GM13976 (cell line): ENCODE measurements at regions not wholly inside any gene's neighbourhood (a gene's known extent, or its start where the extent isn't known, plus 50 kb on each side); places are given as distances from the start of the nearest gene placed in this dataset.

Source experiments
- DNase-seq: peaks from one replicate; pipeline ENCODE4 v3.0.0; 2012; ENCODE audit warnings: low spot score
- in situ Hi-C: fragments of 300-500 bp; cut with MboI; formaldehyde crosslinking; loops from one replicate; pipeline ENCODE4 v1.12.0; 2022; ENCODE audit warnings: low sequenced_read_pairs, mixed read lengths, inconsistent platforms; ENCODE audit not compliant: unreplicated experiment
- TF ChIP-seq, protein P1 (sequence below): IDR thresholded peaks from 2 replicates; pipeline ENCODE4 v1.5.1; 2012; ENCODE audit warnings: borderline replicate concordance, mild to moderate bottlenecking; ENCODE audit not compliant: insufficient read depth; ENCODE audit errors: extremely low read depth, missing control alignments, control extremely low read depth

GRCh38 chr6:44702292-44702691 is 314.8 kb downstream of the CDC5L start:
- in situ Hi-C loops, result no loop called here
- TF ChIP-seq, protein P1, sequence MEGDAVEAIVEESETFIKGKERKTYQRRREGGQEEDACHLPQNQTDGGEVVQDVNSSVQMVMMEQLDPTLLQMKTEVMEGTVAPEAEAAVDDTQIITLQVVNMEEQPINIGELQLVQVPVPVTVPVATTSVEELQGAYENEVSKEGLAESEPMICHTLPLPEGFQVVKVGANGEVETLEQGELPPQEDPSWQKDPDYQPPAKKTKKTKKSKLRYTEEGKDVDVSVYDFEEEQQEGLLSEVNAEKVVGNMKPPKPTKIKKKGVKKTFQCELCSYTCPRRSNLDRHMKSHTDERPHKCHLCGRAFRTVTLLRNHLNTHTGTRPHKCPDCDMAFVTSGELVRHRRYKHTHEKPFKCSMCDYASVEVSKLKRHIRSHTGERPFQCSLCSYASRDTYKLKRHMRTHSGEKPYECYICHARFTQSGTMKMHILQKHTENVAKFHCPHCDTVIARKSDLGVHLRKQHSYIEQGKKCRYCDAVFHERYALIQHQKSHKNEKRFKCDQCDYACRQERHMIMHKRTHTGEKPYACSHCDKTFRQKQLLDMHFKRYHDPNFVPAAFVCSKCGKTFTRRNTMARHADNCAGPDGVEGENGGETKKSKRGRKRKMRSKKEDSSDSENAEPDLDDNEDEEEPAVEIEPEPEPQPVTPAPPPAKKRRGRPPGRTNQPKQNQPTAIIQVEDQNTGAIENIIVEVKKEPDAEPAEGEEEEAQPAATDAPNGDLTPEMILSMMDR, result no peak
- DNase-seq, result no peak

DNA sequence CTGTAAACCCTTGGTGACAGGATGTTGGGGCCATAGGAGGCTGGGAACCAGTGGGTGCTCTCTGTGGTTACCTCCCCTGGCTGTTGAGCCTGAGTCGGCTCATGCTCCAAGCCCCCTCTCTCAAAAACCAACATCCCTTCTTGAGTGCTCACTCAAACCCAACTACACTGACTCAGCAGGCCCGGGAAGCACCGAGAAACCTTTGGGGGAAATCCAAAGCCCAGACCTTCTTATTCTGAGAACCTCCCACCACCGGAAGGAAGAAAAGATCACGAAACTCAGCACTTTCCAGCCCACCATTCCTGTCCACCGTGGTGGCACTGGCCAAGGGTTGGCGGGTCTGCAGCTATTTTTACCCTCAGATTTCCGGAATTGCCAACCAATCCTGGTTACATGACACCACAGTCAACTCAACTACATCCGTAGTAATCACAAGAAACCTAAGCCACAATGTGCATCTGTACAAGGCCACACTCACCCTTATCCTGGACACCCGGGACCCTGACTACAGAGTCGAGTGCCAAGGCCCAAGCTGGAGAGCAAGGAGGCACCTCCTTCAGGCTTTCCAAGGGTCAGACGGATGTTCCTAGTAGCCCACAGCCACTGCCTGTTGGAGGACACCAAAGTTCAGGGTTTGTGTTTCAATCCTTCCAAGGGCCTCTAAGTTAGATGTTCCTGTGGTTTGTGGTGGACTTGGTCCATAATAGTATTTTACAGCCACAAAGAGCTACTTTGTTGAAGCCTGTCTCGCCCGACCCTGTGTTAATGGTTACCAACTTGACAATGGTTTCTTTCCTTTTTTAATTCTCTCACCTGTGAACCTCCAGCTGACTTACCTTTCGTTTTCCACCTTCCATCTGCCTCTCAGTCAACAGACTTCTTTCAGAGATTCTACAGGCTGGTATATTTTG is 317.0 kb downstream of the CDC5L start:
- DNase-seq, result peak; percentile 58
- TF ChIP-seq, protein P1, result no peak
- in situ Hi-C loops, result no loop called here

DNA sequence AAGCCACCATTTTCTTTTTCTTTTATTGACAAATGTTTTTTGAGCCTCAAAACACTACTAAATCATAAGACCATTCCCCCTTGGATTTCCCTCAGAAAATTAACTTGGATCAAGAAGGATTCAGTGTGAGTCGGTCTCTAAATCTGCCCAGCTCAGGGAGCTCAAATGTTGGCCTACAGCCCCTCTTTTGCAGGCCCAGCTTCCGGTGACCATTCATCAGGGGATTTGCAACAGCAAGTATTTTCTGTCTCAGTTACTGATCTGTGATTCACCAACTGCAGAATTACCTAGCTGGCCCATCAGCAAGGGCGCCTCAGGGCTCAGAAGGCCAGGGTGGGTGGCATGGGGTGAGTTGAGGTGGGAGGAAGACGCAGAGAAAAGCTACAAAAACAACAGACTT is 318.1 kb downstream of the CDC5L start:
- TF ChIP-seq, protein P1, result no peak
- in situ Hi-C loops, result no loop called here
- no peak for DNase-seq

GRCh38 chr6:44706011-44706410 is 318.5 kb downstream of the CDC5L start:
- in situ Hi-C loops, result no loop called here
- TF ChIP-seq, protein P1, result no peak
- DNase-seq, result no peak

DNA sequence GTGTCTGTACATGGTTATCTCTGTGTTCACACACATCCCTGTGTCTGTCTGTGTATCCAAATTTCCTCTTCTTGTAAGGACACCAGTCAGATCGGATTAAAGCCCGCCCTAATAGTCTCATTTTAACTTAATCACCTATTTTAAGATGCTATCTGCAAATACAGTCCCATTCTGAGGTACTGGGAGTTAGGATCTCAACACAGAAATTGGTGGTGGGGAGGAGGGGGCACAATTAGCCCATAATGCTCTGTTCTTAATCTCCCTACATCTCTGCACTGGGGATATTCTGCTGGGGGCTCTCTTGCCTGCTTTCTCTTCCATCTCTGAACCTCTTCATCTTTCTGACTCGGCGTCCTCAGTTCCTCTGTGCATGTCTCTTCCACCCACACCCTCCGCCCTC is 320.7 kb downstream of the CDC5L start:
- TF ChIP-seq, protein P1, result no peak
- DNase-seq, result no peak
- in situ Hi-C loops, result no loop called here

DNA sequence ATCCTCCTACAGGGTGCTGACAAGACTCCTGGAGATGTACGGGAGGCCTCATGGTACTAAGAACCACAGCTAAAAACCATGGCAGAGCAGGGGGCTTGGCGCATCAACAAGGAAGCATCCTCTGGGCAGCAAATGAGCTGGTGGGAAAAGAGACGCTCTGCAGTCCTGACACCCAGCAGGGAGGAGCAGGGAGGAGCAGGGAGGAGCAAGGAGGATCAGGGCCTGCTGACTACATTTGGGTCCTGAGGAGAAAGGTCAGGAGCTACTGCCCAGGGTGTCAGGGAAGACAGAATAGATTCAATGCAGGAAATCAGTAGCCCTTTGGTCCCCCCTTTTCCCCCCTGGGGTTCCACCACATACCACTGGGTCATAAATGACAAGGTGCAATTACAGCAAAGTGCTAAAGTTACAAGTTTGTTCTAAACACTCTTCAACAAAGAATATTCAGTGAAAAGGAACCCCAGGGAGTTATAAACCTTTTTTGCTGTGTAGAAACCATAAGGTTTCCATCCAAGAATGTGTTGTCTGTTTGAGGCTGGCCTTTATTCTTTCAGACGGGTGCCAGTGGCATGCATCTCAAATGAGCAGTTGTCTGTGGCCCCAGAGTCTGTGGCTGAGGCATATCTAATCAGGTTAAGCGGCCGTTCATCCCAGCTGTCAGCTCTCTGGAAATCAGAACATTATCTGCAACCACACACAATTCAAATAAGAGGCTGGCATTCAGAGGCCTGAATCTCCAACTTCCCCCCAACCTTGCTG is 325.0 kb downstream of the CDC5L start:
- no peak for DNase-seq
- in situ Hi-C loops, result no loop called here
- TF ChIP-seq, protein P1, result no peak
